PC-9 (cell line): ENCODE measurements at regions not wholly inside any gene's neighbourhood (a gene's known extent, or its start where the extent isn't known, plus 50 kb on each side); places are given as distances from the start of the nearest gene placed in this dataset.

ENCODE experiments used
- BruUV-seq: library from RNA; stranded (reverse); fragments of 400-500 nt; replicated peaks from 2 replicates; lab custom pipeline; 2021; lab: Mats Ljungman, UMichigan
- CTCF ChIA-PET: fragments of 300-600 bp; sonication (Branson Sonifier 250); formaldehyde crosslinking; loops from one replicate; lab custom pipeline; 2022; ENCODE audit warnings: antibody characterized with exemption; lab: Charles Lee
- POLR2A ChIA-PET: fragments of 300-600 bp; sonication (Branson Sonifier 250); formaldehyde crosslinking; loops from one replicate; lab custom pipeline; 2022; ENCODE audit warnings: antibody characterized with exemption; ENCODE audit not compliant: unreplicated experiment; lab: Charles Lee
- DNase-seq, 2 experiments: peaks; one replicate each; pipeline versions ENCODE4 v3.0.0 to v3.0.0-alpha.2; 2015 to 2022; ENCODE audit warnings: mixed read lengths in 1 of 2
- H2AFZ ChIP-seq: fragments of 200-600 bp; sonication (generic); 2 replicates; pipeline ENCODE4 v1.8.1; 2017; ENCODE audit warnings: antibody characterized with exemption
- H3F3A ChIP-seq: fragments of 200-600 bp; sonication (generic); 2 replicates; pipeline ENCODE4 v1.8.1; 2017; ENCODE audit warnings: antibody characterized with exemption, mild to moderate bottlenecking, low read depth; ENCODE audit not compliant: insufficient read depth
- H3K27ac ChIP-seq: fragments of 200-600 bp; sonication (generic); 2 replicates; pipeline ENCODE4 v1.6.1; 2016; ENCODE audit warnings: mixed run types
- H3K27me3 ChIP-seq: fragments of 200-600 bp; sonication (generic); 2 replicates; pipeline ENCODE4 v1.6.1; 2016; ENCODE audit warnings: low read depth, mixed run types; ENCODE audit not compliant: insufficient read depth
- H3K36me3 ChIP-seq: fragments of 200-600 bp; sonication (generic); 2 replicates; pipeline ENCODE4 v1.6.1; 2016; ENCODE audit warnings: low read depth, mixed run types
- H3K4me1 ChIP-seq: fragments of 200-600 bp; sonication (generic); replicated peaks from 2 replicates; pipeline ENCODE4 v1.6.1; 2016; ENCODE audit warnings: mixed run types; ENCODE audit not compliant: insufficient read depth
- H3K4me2 ChIP-seq: fragments of 200-600 bp; sonication (generic); 2 replicates; pipeline ENCODE4 v1.6.1; 2017; ENCODE audit warnings: mixed run types
- H3K4me3 ChIP-seq: fragments of 200-600 bp; sonication (generic); 2 replicates; pipeline ENCODE4 v1.6.1; 2016; ENCODE audit warnings: mixed run types
- H3K79me2 ChIP-seq: fragments of 200-600 bp; sonication (generic); 2 replicates; pipeline ENCODE4 v1.6.1; 2017; ENCODE audit warnings: low read depth, mixed run types
- H3K9me2 ChIP-seq: fragments of 200-600 bp; sonication (generic); 2 replicates; pipeline ENCODE4 v1.8.1; 2017; ENCODE audit warnings: mild to moderate bottlenecking; ENCODE audit not compliant: insufficient read depth
- H3K9me3 ChIP-seq: fragments of 200-600 bp; sonication (generic); 2 replicates; pipeline ENCODE4 v1.8.1; 2016; ENCODE audit warnings: low read depth; ENCODE audit not compliant: insufficient read depth
- H4K20me1 ChIP-seq: fragments of 200-600 bp; sonication (generic); 2 replicates; pipeline ENCODE4 v1.8.1; 2017; ENCODE audit not compliant: insufficient read depth
- EZH2 ChIP-seq: fragments of 200-600 bp; sonication (generic); IDR thresholded peaks from 2 replicates; pipeline ENCODE4 v1.8.0; 2017; ENCODE audit warnings: antibody characterized with exemption, low read depth
- intact Hi-C: fragments of 100-400 bp; cut with micrococcal nuclease; formaldehyde crosslinking; loops from one replicate; pipeline ENCODE4 v1.10.0; 2022; ENCODE audit not compliant: unreplicated experiment
- TF ChIP-seq, protein P1 (sequence below): fragments of 200-600 bp; sonication (generic); conservative IDR thresholded peaks from 2 replicates; pipeline ENCODE4 v1.6.1; 2017; ENCODE audit warnings: mixed run types, antibody characterized with exemption, mild to moderate bottlenecking, moderate library complexity

GRCh38 chr16:86751076-86752030 is 173.0 kb downstream of the FOXL1 start:
- Histone ChIP-seq H3K4me1 (no peaks in the 10 kb centered on the region), H2AFZ (no peak overlapping the region), H3K79me2 (no peaks in the 10 kb centered on the region), H3K4me2 (no peak overlapping the region), H3K27ac (no peak overlapping the region), H4K20me1 (no peaks in the 10 kb centered on the region), H3K27me3 (peaks cover 85% of the 10 kb centered on the region), H3K36me3 (no peaks in the 10 kb centered on the region), H3K4me3 (no peak overlapping the region), H3K9me3 (no peaks in the 10 kb centered on the region), H3F3A (no peaks in the 10 kb centered on the region), H3K9me2 (no peaks in the 10 kb centered on the region)
- no peak for TF ChIP-seq EZH2
- TF ChIP-seq, protein P1, sequence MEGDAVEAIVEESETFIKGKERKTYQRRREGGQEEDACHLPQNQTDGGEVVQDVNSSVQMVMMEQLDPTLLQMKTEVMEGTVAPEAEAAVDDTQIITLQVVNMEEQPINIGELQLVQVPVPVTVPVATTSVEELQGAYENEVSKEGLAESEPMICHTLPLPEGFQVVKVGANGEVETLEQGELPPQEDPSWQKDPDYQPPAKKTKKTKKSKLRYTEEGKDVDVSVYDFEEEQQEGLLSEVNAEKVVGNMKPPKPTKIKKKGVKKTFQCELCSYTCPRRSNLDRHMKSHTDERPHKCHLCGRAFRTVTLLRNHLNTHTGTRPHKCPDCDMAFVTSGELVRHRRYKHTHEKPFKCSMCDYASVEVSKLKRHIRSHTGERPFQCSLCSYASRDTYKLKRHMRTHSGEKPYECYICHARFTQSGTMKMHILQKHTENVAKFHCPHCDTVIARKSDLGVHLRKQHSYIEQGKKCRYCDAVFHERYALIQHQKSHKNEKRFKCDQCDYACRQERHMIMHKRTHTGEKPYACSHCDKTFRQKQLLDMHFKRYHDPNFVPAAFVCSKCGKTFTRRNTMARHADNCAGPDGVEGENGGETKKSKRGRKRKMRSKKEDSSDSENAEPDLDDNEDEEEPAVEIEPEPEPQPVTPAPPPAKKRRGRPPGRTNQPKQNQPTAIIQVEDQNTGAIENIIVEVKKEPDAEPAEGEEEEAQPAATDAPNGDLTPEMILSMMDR = no peak
- DNase-seq = no peak
- intact Hi-C loops = no loop called here
- CTCF ChIA-PET = no interaction called here
- POLR2A ChIA-PET = no interaction called here
- no TSS peak for BruUV-seq

- H4K20me1 ChIP-seq = no peaks in the 10 kb centered on the region
- H3K4me3 ChIP-seq = no peak overlapping the region
- H3F3A ChIP-seq = no peaks in the 10 kb centered on the region
- no peak overlapping the region for H3K4me2 ChIP-seq
- BruUV-seq = no TSS peak
- H2AFZ ChIP-seq = no peak overlapping the region
- no peak for DNase-seq
- no peaks in the 10 kb centered on the region for H3K9me2 ChIP-seq
- H3K9me3 ChIP-seq = no peaks in the 10 kb centered on the region
- TF ChIP-seq, protein P1 = no peak
- ChIA-PET POLR2A (no interaction called here), CTCF (no interaction called here)
- H3K36me3 ChIP-seq = no peaks in the 10 kb centered on the region
- H3K27ac ChIP-seq = no peak overlapping the region
- peaks cover 96% of the 10 kb centered on the region for H3K27me3 ChIP-seq
- intact Hi-C loops = no loop called here
- H3K4me1 ChIP-seq = no peaks in the 10 kb centered on the region
- no peaks in the 10 kb centered on the region for H3K79me2 ChIP-seq
Observed at GRCh38 chr16:86752582-86753175, 174.3 kb downstream of the FOXL1 start.

- no peak overlapping the region for H3K4me2 ChIP-seq
- CTCF ChIA-PET = no interaction called here
- no peaks in the 10 kb centered on the region for H3K9me3 ChIP-seq
- H3K4me1 ChIP-seq = no peaks in the 10 kb centered on the region
- peaks cover 96% of the 10 kb centered on the region for H3K27me3 ChIP-seq
- H3K9me2 ChIP-seq = no peaks in the 10 kb centered on the region
- no peaks in the 10 kb centered on the region for H3K79me2 ChIP-seq
- BruUV-seq = no TSS peak
- H3K4me3 ChIP-seq = no peak overlapping the region
- intact Hi-C loops = no loop called here
- TF ChIP-seq, protein P1 = no peak
- TF ChIP-seq EZH2 = no peak
- H3K27ac ChIP-seq = no peak overlapping the region
- H3K36me3 ChIP-seq = no peaks in the 10 kb centered on the region
- no peaks in the 10 kb centered on the region for H4K20me1 ChIP-seq
- no peak for DNase-seq
- H3F3A ChIP-seq = no peaks in the 10 kb centered on the region
- no peak overlapping the region for H2AFZ ChIP-seq
- POLR2A ChIA-PET = no interaction called here
Observed at GRCh38 chr16:86753399-86753798, 175.1 kb downstream of the FOXL1 start.
